HTR-8/SVneo (cell line): ENCODE measurements at regions not wholly inside any gene's neighbourhood (a gene's known extent, or its start where the extent isn't known, plus 50 kb on each side); places are given as distances from the start of the nearest gene placed in this dataset.
"Not testable (repeated sequence)": the region's sequence is repeated elsewhere in the genome, so short reads cannot be mapped to it uniquely, and the experiment has no call there.

Experiments
- DNase-seq: peaks from one replicate; pipeline ENCODE4 v3.0.0; 2011; ENCODE audit warnings: low spot score, mixed read lengths; ENCODE audit not compliant: insufficient read length
- FAIRE-seq: peaks from 2 replicates; lab custom pipeline; 2011; peaks lifted over from hg19 to GRCh38; lab: Jason Lieb, UNC

GRCh38 chr12:11534064-11534463 lies 115.4 kb upstream of the ETV6 start:
- DNase-seq (no peak), FAIRE-seq (no peak)

- DNase-seq = no peak
- no peak for FAIRE-seq
These were observed 114.3 kb upstream of the ETV6 start for GRCh38 chr12:11535127-11535526.

- DNase-seq = no peak
- FAIRE-seq = no peak
These were observed 110.3 kb upstream of the ETV6 start for GRCh38 chr12:11539156-11539555.

GRCh38 chr12:11540156-11540555 lies 109.3 kb upstream of the ETV6 start:
- DNase-seq = no peak
- no peak for FAIRE-seq

GRCh38 chr12:11540615-11541310 lies 108.7 kb upstream of the ETV6 start:
- no peak for DNase-seq
- peak; percentile 58 for FAIRE-seq

GRCh38 chr12:11542599-11542998 lies 106.9 kb upstream of the ETV6 start:
- DNase-seq (no peak), FAIRE-seq (no peak)

- FAIRE-seq = no peak
- DNase-seq = no peak
These were observed 105.9 kb upstream of the ETV6 start for GRCh38 chr12:11543457-11544158.

- DNase-seq = no peak
These were observed 103.8 kb upstream of the ETV6 start for GRCh38 chr12:11545484-11546330.

GRCh38 chr12:11546582-11547270 lies 102.7 kb upstream of the ETV6 start:
- DNase-seq, FAIRE-seq: not testable (repeated sequence)

More at GRCh38 chr12:11545484-11546330, 103.8 kb upstream of the ETV6 start:
- no peak for FAIRE-seq

- FAIRE-seq, DNase-seq: not testable (repeated sequence)
These were observed 102.2 kb upstream of the ETV6 start for GRCh38 chr12:11547271-11547646.

- DNase-seq = no peak
- no peak for FAIRE-seq
These were observed 100.4 kb upstream of the ETV6 start for GRCh38 chr12:11549119-11549518.

- FAIRE-seq (peak; percentile 26), DNase-seq (peak; percentile 65)
These were observed 95.5 kb upstream of the ETV6 start for GRCh38 chr12:11553871-11554533.

GRCh38 chr12:11555195-11555594 lies 94.3 kb upstream of the ETV6 start:
- FAIRE-seq = no peak
- DNase-seq = no peak

- no peak for DNase-seq
- no peak for FAIRE-seq
These were observed 93.5 kb upstream of the ETV6 start for GRCh38 chr12:11555743-11556625.

GRCh38 chr12:11556682-11557081 lies 92.8 kb upstream of the ETV6 start:
- FAIRE-seq = no peak

GRCh38 chr12:11559626-11560340 lies 89.7 kb upstream of the ETV6 start:
- FAIRE-seq (no peak), DNase-seq (no peak)

More at GRCh38 chr12:11556682-11557081, 92.8 kb upstream of the ETV6 start:
- DNase-seq = no peak

- no peak for DNase-seq
- FAIRE-seq = no peak
These were observed 88.1 kb upstream of the ETV6 start for GRCh38 chr12:11561411-11561810.
